GM19467 (cell line): ENCODE measurements at regions not wholly inside any gene's neighbourhood (a gene's known extent, or its start where the extent isn't known, plus 50 kb on each side); places are given as distances from the start of the nearest gene placed in this dataset.

Experiments used
- ATAC-seq: cut with Tn5 transposase; IDR thresholded peaks from one replicate; pipeline ENCODE4 v1.9.1; 2021; ENCODE audit warnings: mild to moderate bottlenecking, moderate library complexity; ENCODE audit not compliant: unreplicated experiment

DNA sequence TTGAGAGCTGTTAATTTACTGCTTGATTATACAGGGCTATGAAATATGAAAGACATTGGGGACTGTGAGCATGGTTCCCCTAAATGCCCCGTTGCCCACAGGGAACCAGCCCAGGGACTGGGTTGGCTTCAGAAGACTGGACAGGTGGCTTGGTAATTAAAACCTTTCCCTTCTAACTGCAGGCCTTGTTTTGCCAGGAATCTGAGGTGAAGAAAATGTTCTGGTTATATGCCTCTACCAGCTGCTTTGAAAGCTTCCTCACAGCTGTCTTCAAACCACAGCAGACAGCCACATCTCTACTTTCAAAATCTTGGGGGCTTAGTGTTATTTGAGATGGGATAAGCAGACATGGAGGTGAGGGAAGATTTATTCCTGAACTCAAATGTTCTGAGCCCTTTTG is 153.3 kb upstream of the SPRY4 start:
- ATAC-seq = no peak

DNA sequence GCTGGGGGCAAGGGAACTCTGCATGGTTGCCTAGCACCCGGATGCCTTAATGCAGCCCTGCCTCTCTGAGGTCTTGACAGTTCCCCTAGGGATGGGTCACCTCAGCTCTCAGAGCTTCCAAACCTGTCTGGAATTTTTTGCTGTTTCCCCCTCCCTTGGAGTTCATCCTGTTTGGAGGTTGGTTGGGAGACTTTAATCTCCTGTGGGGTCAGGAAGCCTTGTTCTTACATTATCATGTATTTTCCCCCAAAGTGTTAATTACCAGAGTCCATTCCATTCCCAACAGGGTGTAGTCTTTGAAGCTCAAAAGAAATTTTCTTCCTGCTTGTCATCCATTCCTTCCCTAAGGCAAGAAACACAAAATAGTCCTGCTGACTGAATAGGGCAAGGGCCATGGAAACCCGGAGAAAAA is 150.3 kb upstream of the SPRY4 start:
- ATAC-seq = no peak

DNA sequence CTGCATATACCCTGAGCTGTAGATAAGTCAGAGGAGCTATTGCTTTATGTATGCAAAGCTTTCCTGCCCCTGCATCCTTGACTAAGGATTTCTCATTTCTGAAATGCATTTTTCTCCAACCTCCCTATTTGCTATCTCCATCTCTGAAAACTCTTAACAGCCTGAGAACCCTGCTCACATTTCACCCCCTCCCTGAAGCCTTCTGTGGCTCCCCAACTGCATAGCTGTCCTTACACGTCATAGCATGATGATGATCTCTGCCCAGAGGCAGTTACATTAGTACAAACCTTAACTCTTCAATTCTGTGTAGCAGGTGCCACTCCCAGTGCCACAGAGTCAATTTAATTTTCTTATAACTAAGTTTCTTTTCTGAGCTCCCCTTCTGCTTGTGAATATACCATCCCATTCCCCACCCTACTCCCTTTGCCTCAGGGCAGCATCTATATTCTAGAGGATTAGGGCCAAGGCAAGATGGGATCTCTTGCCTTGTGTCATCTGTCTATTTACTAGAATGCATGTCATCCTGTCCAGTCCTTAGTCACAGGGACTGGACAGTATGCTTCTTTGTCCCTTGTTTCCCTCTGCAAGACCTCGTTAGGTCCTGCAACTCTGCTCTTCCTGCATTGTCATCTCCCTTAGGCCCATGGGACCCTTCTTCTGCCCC is 149.7 kb upstream of the SPRY4 start:
- no peak for ATAC-seq

DNA sequence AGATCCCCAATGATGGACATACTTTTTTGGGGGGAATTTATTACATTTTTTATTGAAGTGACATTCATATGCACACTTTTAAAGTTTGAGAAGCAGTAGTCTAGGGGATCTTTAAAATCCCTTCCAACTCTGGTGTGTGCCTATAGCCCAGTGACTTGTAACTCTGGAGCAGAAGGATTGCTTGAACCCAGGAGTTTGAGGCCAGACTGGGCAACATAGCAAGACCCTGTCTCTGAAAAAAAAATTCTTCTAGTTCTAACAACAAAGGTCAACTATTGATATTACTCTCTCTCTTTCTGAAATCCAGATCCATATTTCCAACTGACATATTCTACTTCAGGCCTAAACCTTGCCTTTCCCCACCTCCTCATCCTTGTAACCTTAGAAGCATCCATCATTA is 148.2 kb upstream of the SPRY4 start:
- no peak for ATAC-seq

DNA sequence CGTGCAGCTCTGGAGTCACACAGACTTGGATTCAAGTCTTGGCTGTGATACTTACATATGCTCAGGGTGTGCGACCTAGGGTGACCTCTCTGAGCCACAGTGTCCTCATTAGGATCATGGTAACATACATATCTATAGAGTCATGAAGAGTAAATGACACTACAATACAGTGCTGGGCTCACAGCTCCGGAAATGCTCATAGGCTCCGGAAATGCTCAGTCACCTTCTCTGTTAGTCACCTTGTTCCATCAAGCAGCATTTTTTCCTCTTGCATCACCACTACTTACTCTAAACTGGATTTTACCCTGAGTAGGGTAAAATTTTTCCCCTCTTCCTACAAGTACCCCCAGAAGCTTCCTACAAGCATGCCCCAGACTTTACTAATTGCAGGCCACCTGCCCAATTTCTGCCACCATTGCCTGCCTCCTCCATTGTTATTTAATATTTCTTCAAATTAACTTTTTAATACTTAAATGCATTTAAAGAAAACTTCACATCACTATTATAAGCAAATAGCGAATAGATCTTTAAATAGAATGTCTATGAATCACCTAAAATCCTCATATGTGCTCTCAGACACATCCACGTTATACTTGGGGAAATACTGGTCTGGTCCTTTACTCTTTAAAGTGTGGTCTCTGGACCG is 147.6 kb upstream of the SPRY4 start:
- no peak for ATAC-seq

DNA sequence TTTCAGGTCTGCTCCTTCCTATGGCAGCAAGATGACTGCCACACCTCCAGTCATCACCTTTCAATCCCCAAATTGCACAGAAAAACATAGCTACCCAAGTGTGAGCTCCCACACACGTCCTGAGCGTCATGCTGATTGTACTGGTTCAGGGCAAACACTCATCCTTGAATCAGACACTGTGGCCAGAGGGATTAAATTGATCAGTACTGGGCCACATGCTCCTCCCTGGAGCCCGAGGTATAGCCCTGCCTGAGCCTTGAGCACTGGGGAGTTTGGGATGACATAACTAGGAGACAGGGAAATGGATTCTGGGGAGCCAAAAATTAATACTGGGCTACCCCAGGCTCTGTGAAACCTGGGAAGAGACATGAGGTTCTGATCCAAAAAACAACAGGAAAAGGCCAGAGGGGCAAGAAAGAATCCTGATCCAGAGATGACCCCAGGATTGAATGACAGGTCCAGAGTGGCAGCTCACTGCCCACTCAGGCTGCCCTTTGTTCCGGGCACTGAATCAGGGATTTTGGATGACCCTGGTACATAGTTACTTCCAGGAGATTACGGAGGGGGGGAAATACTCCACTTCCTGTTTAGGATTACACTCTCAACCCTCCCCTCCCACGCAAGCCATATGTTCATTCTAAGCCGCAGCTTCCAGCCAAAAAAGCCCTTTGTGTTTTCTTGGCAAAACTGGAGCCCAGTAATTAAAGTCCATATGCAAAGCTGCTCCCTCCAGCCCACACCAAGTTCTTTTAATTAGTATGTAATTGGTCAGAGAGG is 141.6 kb upstream of the SPRY4 start:
- no peak for ATAC-seq

DNA sequence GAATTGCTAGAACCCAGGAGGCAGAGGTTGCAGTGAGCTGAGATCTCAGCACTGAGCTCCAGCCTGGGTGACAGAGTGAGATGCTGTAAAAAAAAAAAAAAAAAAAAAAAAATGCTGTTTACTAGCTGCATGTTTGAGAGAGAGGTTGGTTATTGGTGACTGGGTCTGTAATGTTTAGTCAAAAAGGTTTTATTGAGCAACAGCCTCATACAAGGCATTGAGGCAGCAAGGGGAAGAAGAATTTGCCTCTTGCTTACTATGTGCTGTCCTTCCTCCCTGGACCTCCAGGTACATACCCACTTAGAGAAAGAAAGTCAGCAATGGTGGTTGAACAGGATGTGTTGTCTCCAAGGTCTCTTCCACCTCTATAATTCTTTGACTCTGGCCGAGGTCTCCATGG is 140.7 kb upstream of the SPRY4 start:
- ATAC-seq = no peak

DNA sequence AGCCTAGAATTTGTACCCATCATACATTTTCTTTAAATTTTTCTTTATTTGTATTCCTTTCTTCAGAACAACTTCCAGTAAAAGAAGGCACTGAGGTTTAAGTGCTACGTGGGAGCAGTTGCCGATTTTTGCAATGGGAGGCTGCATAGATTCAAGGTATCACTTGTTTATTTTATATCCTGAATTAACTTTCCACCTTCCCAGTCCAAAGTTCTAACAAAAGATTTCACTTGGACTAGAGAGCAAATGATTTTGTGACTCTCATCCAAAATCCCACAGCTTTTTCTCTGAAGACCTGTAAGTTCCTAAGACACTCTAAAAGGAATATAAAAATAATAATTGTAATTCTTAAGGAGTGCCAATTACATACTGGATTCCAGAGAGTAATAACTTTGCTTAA is 139.1 kb upstream of the SPRY4 start:
- no peak for ATAC-seq

DNA sequence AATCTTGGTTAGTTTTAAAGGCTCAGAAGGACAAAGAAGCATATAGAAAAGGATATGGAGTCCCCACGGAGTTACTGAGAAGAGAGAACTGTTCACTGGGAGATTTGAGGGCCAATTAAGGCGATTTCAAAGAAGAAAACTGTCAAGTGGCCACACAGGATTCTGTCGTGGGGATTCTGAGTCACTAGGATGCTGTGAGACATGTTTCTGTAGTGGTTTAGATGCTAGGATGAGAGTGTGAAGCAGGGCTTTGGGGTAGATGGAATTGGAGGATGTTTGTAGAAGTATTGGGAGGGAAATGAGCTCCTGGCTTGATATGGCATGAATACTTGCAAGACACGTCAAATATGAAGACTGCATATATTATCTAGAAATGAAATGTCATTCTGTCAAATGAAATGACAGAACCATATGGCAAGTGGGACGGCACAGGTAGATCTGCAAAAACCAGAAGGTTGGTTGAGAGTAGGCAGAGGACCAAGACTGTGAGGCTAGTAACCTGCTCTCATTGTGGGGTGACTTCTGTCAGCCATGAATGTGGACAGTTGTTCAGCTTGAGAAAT is 136.3 kb upstream of the SPRY4 start:
- no peak for ATAC-seq

DNA sequence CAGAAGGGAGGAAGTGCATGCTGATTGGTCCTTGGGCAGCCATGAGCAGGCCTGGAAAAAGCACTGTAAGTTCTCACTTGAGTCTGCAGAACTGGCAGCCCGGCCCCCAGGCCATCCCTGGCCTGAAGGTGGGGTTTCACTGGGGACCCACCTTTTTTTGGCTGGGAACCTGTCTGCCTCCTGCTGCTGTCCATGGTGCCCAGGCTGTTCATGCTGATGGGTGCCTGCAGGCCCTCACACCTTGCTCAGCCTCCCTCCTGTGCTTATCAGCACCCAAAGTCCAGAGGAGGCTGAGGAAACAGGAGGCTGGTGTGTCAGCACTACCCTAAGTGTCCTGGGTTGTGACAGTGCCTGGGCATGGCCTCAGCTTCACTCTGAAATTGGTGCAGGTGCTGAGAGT is 134.4 kb upstream of the SPRY4 start:
- no peak for ATAC-seq

DNA sequence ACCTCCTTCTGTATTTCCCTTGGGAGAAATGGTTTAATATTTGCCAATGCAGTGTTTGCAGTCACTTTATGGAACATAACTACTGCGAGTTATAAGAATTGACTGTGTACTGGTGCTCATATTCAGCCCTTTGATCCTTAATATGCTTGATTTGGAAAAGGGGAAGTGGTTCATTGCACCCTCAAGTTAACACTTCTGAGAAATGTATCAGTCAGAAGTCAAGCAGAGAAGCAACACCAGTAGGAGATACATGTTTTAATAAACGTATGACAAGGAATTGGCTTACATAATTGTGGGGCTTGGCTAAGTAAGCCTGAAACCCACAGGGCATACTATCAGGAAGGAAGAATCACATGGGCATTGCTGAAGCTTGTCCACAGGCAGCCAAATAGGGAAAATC is 131.0 kb upstream of the SPRY4 start:
- ATAC-seq = no peak

DNA sequence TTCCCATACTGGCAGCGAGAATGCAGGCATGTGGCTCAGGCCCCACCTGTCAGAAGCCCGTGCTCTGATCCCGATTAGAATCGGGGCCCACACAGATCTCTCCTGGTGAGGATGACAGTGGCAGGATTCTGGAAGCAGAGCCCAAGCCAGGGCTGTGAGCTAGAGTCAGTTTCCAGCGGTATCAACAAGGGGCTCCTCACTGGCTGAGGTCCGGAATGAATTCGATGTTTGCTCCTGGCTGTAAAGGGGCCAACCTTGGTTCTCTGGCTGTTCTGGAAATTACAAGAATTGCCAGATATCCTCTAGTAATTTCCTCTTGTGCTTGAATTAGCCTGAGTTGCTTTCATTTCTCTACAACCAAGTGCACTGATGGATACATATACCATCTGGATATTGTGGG is 129.1 kb upstream of the SPRY4 start:
- no peak for ATAC-seq

DNA sequence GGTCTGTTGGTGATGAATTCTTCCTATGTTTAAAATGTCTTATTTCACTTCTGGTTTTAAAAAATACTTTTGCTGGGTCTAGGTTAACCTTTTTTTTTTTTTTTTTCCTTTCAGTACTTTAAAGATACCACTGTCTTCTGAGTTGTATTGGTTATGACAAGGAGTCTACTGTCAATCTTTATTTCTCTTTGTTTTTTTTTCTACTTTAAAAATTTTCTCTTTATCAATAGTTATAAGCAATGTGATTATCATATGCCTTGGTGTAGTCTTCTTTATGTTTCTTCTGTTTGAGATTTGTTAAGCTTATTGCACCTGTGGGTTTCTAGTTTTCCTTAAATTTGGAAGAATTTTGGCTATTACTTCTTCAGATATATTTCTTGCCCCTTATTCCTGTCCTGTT is 125.6 kb upstream of the SPRY4 start:
- no peak for ATAC-seq

DNA sequence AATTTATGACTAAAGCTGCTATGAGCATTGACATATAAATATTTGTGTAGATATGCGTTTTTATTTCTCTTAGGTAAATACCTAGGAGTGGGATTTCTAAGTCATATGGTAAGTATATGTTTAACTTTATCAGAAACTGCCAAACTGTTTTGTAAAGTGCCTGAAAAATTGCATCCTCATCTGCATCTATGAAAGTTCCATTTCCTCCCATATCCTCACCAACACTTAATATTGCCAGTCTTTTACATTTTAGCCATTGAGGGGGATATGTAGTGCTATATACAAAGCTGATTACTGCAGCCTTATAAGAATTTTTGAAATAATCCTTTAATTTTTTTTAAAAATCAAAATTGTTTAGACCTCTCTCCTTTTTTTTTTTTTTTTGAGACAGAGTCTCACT is 123.1 kb upstream of the SPRY4 start:
- no peak for ATAC-seq

DNA sequence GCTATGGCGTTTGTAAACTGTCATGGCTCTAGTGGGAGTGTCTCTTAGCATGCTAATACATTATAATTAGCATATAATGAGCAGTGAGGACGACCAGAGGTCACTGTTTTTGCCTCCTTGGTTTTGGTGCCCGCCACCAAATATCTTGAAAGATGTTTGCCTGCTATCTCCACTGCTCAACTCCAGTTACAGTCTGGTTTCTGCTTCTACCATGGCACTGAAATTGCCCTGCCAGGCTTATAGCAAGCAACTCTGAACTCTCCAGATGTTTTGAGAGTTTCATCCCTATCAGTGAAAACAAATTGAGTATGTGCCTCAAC is 122.1 kb upstream of the SPRY4 start:
- no peak for ATAC-seq

DNA sequence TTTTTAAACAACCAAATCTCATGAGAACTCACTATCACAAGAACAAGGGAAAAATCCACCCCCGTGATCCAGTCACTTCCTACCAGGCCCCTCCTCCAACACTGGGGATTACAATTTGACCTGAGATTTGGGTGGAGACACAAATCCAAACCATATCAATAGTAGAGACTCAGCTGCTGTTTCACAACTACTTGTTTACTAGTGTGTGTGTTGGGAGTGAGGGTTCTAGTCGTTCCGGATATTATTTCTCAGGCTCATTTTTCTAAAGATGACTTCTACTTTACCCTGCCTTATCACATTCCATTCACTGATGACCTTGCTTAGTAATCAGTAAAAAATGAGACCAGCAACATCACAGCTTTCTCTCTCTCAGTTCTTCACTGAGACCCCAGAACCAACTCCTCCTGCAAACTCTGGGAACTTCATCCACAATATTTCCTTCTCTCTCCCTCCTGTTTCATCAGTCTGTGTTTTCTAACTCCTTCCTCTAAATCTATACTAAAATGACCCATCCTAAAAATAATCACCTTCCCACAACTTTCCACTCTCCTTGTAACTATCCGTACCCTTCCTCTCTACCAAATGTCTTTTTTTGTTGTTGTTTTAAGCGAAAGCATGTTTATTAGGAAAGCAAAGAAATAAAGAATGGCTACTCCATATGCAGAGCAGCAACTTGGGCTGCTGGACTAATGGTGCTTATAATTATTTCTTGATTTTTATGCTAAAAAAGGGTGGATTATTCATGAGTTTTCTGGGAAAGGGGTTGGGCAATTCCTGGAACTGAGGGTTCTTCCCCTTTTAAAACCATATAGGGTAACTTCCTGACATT is 121.5 kb upstream of the SPRY4 start:
- ATAC-seq = no peak

DNA sequence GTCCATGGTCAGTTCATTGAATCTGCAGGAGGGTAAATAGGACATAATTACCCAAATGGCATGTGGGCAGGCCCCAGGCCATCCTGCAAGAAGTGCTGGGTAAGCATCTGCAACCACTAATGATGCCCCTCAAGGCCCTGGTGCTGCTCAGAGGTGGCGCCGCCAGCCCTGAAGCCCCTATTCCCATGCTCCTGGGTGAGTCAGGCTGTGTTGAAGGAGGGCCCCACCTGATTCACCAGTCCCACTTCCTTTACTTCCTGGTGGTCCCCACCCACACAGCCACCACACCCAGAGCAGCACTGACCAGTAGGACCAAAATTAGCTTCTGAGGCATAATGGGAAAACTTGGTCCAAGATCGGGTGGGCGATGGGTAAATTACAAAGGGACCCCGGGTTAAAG is 120.4 kb upstream of the SPRY4 start:
- ATAC-seq = no peak

DNA sequence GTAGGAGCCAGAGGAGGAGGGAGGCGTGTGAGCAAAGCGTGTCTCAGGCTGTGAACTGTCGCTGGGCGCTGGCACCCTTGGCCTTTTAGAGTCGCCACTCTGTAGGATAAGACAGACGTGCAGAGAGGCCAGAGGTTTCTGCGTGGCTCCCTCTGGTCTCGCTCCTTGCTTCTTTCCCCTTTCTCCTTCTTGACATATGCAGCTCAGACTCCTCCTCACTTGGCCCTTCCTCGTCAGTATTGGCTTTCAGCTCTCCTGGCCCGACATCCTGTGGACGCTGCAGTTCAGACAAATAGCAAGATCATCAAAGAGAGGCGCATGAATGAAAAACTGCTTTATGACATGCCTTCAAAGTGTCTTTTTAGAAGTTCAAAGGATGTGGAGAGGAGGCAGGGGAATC is 116.8 kb upstream of the SPRY4 start:
- no peak for ATAC-seq

DNA sequence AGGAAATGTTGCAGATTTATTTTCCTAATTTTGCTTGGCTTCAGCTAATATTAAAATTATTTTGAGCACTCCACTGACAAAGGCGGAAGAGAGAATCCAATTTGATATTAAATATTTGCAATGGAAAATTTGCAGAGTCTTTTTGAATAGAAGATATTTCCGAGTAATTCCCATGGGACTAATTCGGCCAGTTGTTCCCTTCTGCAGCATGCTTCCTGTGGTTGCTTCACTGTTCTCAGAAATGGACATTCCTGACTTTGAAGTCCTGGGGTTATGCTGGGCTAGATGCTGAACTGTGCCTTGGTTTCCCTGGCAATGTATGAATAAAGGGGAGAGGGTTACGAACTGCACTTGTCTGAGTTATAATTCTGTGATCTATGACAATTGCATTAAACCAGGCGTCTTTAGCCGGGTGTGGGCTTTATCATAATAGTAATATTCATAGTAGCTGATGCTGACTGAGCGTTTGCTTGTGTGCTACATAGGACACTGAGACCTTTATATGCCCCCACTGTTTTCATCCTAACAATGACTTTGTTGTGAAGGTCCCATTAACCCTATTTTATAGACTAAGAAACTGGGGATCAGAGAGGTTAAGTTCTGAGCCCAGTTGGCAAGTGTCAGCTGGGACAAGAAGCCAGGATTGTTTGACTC is 114.5 kb upstream of the SPRY4 start:
- ATAC-seq = no peak

DNA sequence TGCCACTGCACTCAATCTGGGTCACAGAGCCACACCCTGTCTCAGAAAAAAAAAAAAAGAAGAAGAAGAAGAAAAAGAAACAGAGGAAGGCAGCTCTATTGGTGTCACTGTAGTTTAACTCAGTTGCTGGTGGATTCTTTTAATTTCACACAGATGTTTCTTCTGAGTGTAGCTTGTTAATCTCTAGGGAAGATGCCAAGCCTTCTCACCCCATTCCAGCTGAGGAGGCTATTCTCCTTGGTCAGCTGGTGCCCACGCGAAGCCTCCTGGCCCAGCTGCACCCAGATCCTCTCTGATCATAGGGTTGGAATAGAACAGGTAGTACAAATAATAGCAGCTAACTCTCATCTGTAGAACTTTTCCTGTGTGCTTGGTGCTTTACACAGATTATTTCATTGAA is 113.8 kb upstream of the SPRY4 start:
- ATAC-seq = no peak

DNA sequence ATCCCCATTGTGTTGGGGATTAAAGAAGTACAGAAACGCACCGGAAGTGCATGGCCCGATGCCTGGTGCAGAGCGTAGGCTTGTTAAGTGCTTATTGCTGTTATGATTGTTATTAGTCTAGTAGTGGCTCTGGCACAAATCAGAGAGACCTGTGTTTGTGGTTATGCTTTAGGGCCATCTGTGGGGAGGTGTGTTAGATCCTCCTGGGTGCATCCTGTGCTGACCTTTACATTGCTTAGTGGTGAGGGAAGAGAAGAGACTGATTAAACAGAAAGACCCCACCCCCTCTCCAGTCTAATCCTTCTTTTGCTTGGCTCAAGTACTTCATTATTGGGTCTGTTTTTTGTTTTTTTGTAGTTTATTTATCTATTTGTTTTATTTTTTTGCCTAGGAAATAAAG is 112.7 kb upstream of the SPRY4 start:
- no peak for ATAC-seq
